Fibroblast of villous mesenchyme (primary cell): ENCODE measurements at regions not wholly inside any gene's neighbourhood (a gene's known extent, or its start where the extent isn't known, plus 50 kb on each side); places are given as distances from the start of the nearest gene placed in this dataset.

Source experiments
- DNase-seq: peaks from one replicate; pipeline ENCODE4 v3.0.0-alpha.2; 2010; ENCODE audit warnings: low read depth
- H3K4me3 ChIP-seq: 2 replicates; pipeline ENCODE4 v1.5.1; 2011; ENCODE audit warnings: low read depth, mild to moderate bottlenecking, low read length
- CTCF ChIP-seq: IDR thresholded peaks from 2 replicates; pipeline ENCODE4 v1.5.1; 2012; ENCODE audit warnings: low read depth, mild to moderate bottlenecking, low read length; ENCODE audit not compliant: insufficient read depth

- DNase-seq, result no peak
- TF ChIP-seq CTCF, result no peak
- no peak overlapping the region for H3K4me3 ChIP-seq
Measured at GRCh38 chr21:20728691-20729090, 269.5 kb upstream of the NCAM2 start.

- no peak for DNase-seq
- H3K4me3 ChIP-seq, result no peak overlapping the region
- no peak for TF ChIP-seq CTCF
Measured at GRCh38 chr21:20729376-20729775, 268.8 kb upstream of the NCAM2 start.

GRCh38 chr21:20730441-20730840 lies 267.8 kb upstream of the NCAM2 start:
- TF ChIP-seq CTCF, result no peak
- H3K4me3 ChIP-seq, result no peak overlapping the region
- no peak for DNase-seq

- no peak overlapping the region for H3K4me3 ChIP-seq
- no peak for DNase-seq
- TF ChIP-seq CTCF, result no peak
Measured at GRCh38 chr21:20735257-20735656, 263.0 kb upstream of the NCAM2 start.

- no peak for DNase-seq
- no peak overlapping the region for H3K4me3 ChIP-seq
- no peak for TF ChIP-seq CTCF
Measured at GRCh38 chr21:20737227-20737913, 260.8 kb upstream of the NCAM2 start.

- TF ChIP-seq CTCF, result no peak
- no peak overlapping the region for H3K4me3 ChIP-seq
- no peak for DNase-seq
Measured at GRCh38 chr21:20739421-20739820, 258.8 kb upstream of the NCAM2 start.

GRCh38 chr21:20741445-20741844 lies 256.8 kb upstream of the NCAM2 start:
- no peak for TF ChIP-seq CTCF
- H3K4me3 ChIP-seq, result no peak overlapping the region
- DNase-seq, result no peak
